IMR-90 (cell line): ENCODE measurements at regions not wholly inside any gene's neighbourhood (a gene's known extent, or its start where the extent isn't known, plus 50 kb on each side); places are given as distances from the start of the nearest gene placed in this dataset.

Experiments used
- ATAC-seq: fragments of 200-7000 bp; cut with Tn5 transposase; 2 replicates; pipeline ENCODE4 v1.9.1; 2020; ENCODE audit warnings: low read depth, mild to moderate bottlenecking, moderate library complexity
- BruUV-seq: library from RNA; stranded (reverse); fragments of 400-500 nt; replicated peaks from 2 replicates; lab custom pipeline; 2021; lab: Mats Ljungman, UMichigan
- CTCF ChIA-PET: fragments of 300-600 bp; formaldehyde crosslinking; extraction: SDS; loops from one replicate; lab custom pipeline; 2021; ENCODE audit warnings: antibody characterized with exemption; lab: Yijun Ruan, JAX
- POLR2A ChIA-PET: fragments of 300-600 bp; sonication (Branson Sonifier 250); formaldehyde crosslinking; loops from one replicate; lab custom pipeline; 2022; ENCODE audit warnings: antibody characterized with exemption; ENCODE audit not compliant: unreplicated experiment; lab: Charles Lee
- DNase-seq: peaks from one replicate; pipeline ENCODE4 v3.0.0; 2013
- H2AFZ ChIP-seq: replicated peaks from 2 replicates; pipeline ENCODE3; 2013; ENCODE audit warnings: low read length, mild to moderate bottlenecking; ENCODE audit not compliant: poor library complexity
- H2AK5ac ChIP-seq: 2 replicates; pipeline ENCODE4 v1.6.1; 2013; ENCODE audit warnings: low read depth, low read length, inconsistent platforms
- H2AK9ac ChIP-seq: replicated peaks from 2 replicates; pipeline ENCODE3; 2013; ENCODE audit warnings: mild to moderate bottlenecking, low read depth, low read length, moderate library complexity; ENCODE audit not compliant: poor library complexity
- H2BK120ac ChIP-seq: 2 replicates; pipeline ENCODE4 v1.6.1; 2013; ENCODE audit warnings: low read depth, low read length, inconsistent platforms
- H2BK15ac ChIP-seq: 3 replicates; pipeline ENCODE4 v1.6.1; 2013; ENCODE audit warnings: low read depth, low read length, inconsistent platforms
- H2BK20ac ChIP-seq: 2 replicates; pipeline ENCODE4 v1.6.1; 2013; ENCODE audit warnings: low read depth, mild to moderate bottlenecking, inconsistent platforms, low read length, moderate library complexity
- H2BK5ac ChIP-seq: 2 replicates; pipeline ENCODE4 v1.6.1; 2013; ENCODE audit warnings: mild to moderate bottlenecking, low read depth, low read length, inconsistent platforms; ENCODE audit not compliant: poor library complexity, severe bottlenecking
- H3K14ac ChIP-seq: replicated peaks from 2 replicates; pipeline ENCODE4 v1.6.1; 2013; ENCODE audit warnings: low read depth, low read length, inconsistent platforms
- H3K18ac ChIP-seq: 2 replicates; pipeline ENCODE4 v1.6.1; 2013; ENCODE audit warnings: low read depth, low read length, control low read depth
- H3K23ac ChIP-seq: 2 replicates; pipeline ENCODE4 v1.6.1; 2013; ENCODE audit warnings: low read depth, low read length, inconsistent platforms
- H3K27ac ChIP-seq: 2 replicates; pipeline ENCODE4 v1.5.1; 2013; ENCODE audit warnings: mild to moderate bottlenecking, control low read depth, low read length; ENCODE audit not compliant: insufficient read depth
- H3K27me3 ChIP-seq: 2 replicates; pipeline ENCODE4 v1.6.1; 2013; ENCODE audit warnings: low read length; ENCODE audit not compliant: control insufficient read depth, insufficient read depth
- H3K36me3 ChIP-seq: 2 replicates; pipeline ENCODE4 v1.6.1; 2013; ENCODE audit warnings: low read length, mixed read lengths; ENCODE audit not compliant: control insufficient read depth, insufficient read depth
- H3K4ac ChIP-seq: 2 replicates; pipeline ENCODE4 v1.6.1; 2013; ENCODE audit warnings: low read depth, low read length, inconsistent platforms
- H3K4me1 ChIP-seq: 2 replicates; pipeline ENCODE4 v1.6.1; 2013; ENCODE audit warnings: low read length, mixed read lengths; ENCODE audit not compliant: control insufficient read depth, insufficient read depth
- H3K4me2 ChIP-seq: 2 replicates; pipeline ENCODE4 v1.6.1; 2013; ENCODE audit warnings: low read depth, mild to moderate bottlenecking, control low read depth, low read length, moderate library complexity
- H3K4me3 ChIP-seq: 2 replicates; pipeline ENCODE4 v1.5.1; 2013; ENCODE audit warnings: low read depth, mild to moderate bottlenecking, control low read depth, low read length, moderate library complexity; ENCODE audit not compliant: insufficient read depth
- H3K56ac ChIP-seq: 2 replicates; pipeline ENCODE4 v1.6.1; 2013; ENCODE audit warnings: low read length, inconsistent platforms; ENCODE audit not compliant: insufficient read depth; ENCODE audit errors: extremely low read depth
- H3K79me1 ChIP-seq, 2 experiments: 2 replicates each; pipeline ENCODE4 v1.6.1; 2013; ENCODE audit warnings: low read length in 2 of 2, inconsistent platforms in 1 of 2, low read depth in 1 of 2
- H3K9ac ChIP-seq: 2 replicates; pipeline ENCODE4 v1.6.1; 2013; ENCODE audit warnings: low read depth, low read length, control low read depth
- H3K9me1 ChIP-seq: 2 replicates; pipeline ENCODE4 v1.6.1; 2013; ENCODE audit warnings: low read length, inconsistent platforms; ENCODE audit not compliant: insufficient read depth
- H3K9me3 ChIP-seq: 2 replicates; pipeline ENCODE4 v1.6.1; 2013; ENCODE audit warnings: low read length; ENCODE audit not compliant: control insufficient read depth, insufficient read depth
- H4K20me1 ChIP-seq: 2 replicates; pipeline ENCODE4 v1.6.1; 2013; ENCODE audit warnings: low read length, inconsistent platforms; ENCODE audit not compliant: insufficient read depth
- H4K5ac ChIP-seq: 2 replicates; pipeline ENCODE4 v1.6.1; 2013; ENCODE audit warnings: mild to moderate bottlenecking, low read depth, low read length, control low read depth
- H4K8ac ChIP-seq, 2 experiments: 2 replicates each; pipeline ENCODE4 v1.6.1; 2013; ENCODE audit warnings: low read depth in 2 of 2, low read length in 2 of 2, control low read depth in 1 of 2, inconsistent platforms in 1 of 2
- H4K91ac ChIP-seq: 2 replicates; pipeline ENCODE4 v1.6.1; 2013; ENCODE audit warnings: low read depth, low read length, inconsistent platforms; ENCODE audit not compliant: insufficient read depth
- CEBPB ChIP-seq: IDR thresholded peaks from 2 replicates; pipeline ENCODE4 v1.6.1; 2012; ENCODE audit warnings: low read depth, low read length, improper control_type of control experiment
- MAFK ChIP-seq: IDR thresholded peaks from 2 replicates; pipeline ENCODE4 v1.6.1; 2012; ENCODE audit warnings: low read depth, low read length, improper control_type of control experiment
- POLR2A ChIP-seq: IDR thresholded peaks from 2 replicates; pipeline ENCODE4 v1.6.1; 2012; ENCODE audit warnings: mild to moderate bottlenecking, low read depth, low read length
- RAD21 ChIP-seq: IDR thresholded peaks from 2 replicates; pipeline ENCODE4 v1.6.1; 2012; ENCODE audit warnings: low read length, improper control_type of control experiment
- RCOR1 ChIP-seq: IDR thresholded peaks from 2 replicates; pipeline ENCODE4 v1.6.1; 2012; ENCODE audit warnings: mild to moderate bottlenecking, low read length, improper control_type of control experiment; ENCODE audit not compliant: insufficient replicate concordance
- WGBS, 2 experiments: methylation state at CpG; one replicate each; pipeline versions ENCODE4 v1.1.5 to v1.1.7; 2013; ENCODE audit warnings: missing lambda C conversion rate in 2 of 2; ENCODE audit not compliant: insufficient read length in 1 of 2; ENCODE audit errors: extremely low coverage in 2 of 2; 5-methylcytosine and 5-hydroxymethylcytosine counted together
- dilution Hi-C: fragments of 300-500 bp; cut with HindIII; formaldehyde crosslinking; loops from one replicate; pipeline ENCODE4 v1.14.3; 2018; ENCODE audit warnings: low sequenced_read_pairs; ENCODE audit not compliant: unreplicated experiment
- in situ Hi-C: fragments of 300-500 bp; cut with MboI; formaldehyde crosslinking; loops from 3 replicates; pipeline ENCODE4 v1.14.3; 2019; ENCODE audit warnings: low sequenced_read_pairs, inconsistent platforms, mixed read lengths
- intact Hi-C: fragments of 100-400 bp; cut with micrococcal nuclease; formaldehyde crosslinking; loops from 2 replicates; pipeline ENCODE4 v1.10.0; 2022
- TF ChIP-seq, protein P1 (sequence below): fragments of 150-350 bp; IDR thresholded peaks from 2 replicates; pipeline ENCODE4 v1.6.1; 2016; ENCODE audit warnings: low read depth, mild to moderate bottlenecking, low read length, moderate library complexity, borderline replicate concordance

DNA sequence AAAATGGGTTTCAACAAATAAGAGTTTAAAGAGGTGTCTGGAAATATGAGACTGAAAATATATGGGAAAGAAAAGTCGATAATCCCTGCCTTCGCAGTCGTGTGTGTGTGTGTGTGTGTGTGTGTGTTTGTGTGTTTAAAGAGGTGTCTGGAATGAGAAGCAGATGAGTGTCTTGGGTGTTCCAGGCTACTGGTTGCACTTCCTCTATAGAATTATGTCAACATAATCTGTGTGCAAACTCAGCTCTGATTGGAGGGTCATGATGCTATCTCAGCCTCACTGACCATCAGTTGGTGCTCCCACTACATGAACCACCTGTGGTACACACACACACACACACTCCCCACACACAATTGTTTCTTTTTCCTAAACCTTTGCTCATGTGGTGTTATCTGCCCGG, 347.3 kb downstream of the NPIPA8 start:
- dilution Hi-C loops = no loop called here
- no peak overlapping the region for H4K5ac ChIP-seq
- no peak for ATAC-seq
- H3K27me3 ChIP-seq = no peaks in the 10 kb centered on the region
- H3K27ac ChIP-seq = no peak overlapping the region
- H3K79me1 ChIP-seq = no peaks in the 10 kb centered on the region
- no peak overlapping the region for H2AFZ ChIP-seq
- no peak overlapping the region for H4K8ac ChIP-seq
- no peak overlapping the region for H3K14ac ChIP-seq
- no TSS peak for BruUV-seq
- H4K20me1 ChIP-seq = no peaks in the 10 kb centered on the region
- H3K18ac ChIP-seq = no peak overlapping the region
- H3K4ac ChIP-seq = no peak overlapping the region
- peaks cover 6% of the 10 kb centered on the region; the same call in 1 of the 2 replicates for H3K9me3 ChIP-seq
- no peak overlapping the region for H2BK120ac ChIP-seq
- ChIA-PET POLR2A (no interaction called here), CTCF (no interaction called here)
- in situ Hi-C loops = no loop called here
- H2AK9ac ChIP-seq = no peak overlapping the region
- no peak overlapping the region for H2BK15ac ChIP-seq
- H3K36me3 ChIP-seq = no peaks in the 10 kb centered on the region
- DNase-seq = no peak
- peak overlapping the region; percentile 33 for H2BK5ac ChIP-seq
- H3K4me2 ChIP-seq = no peak overlapping the region
- H3K56ac ChIP-seq = no peak overlapping the region
- no peak overlapping the region for H2BK20ac ChIP-seq
- no peaks in the 10 kb centered on the region for H3K9me1 ChIP-seq
- intact Hi-C loops = no loop called here
- H3K4me3 ChIP-seq = no peak overlapping the region
- H4K91ac ChIP-seq = no peak overlapping the region
- no peak overlapping the region for H2AK5ac ChIP-seq
- no peak overlapping the region for H3K23ac ChIP-seq
- H3K9ac ChIP-seq = no peak overlapping the region
- 7% methylated on average over 2 of the region's 4 CpGs; no CpG with 5 or more reads in 1 of the 2 experiments for WGBS, 2 experiments
- TF ChIP-seq POLR2A = no peak
- TF ChIP-seq MAFK = no peak
- no peak for TF ChIP-seq RCOR1
- no peak for TF ChIP-seq CEBPB
- TF ChIP-seq, protein P1, sequence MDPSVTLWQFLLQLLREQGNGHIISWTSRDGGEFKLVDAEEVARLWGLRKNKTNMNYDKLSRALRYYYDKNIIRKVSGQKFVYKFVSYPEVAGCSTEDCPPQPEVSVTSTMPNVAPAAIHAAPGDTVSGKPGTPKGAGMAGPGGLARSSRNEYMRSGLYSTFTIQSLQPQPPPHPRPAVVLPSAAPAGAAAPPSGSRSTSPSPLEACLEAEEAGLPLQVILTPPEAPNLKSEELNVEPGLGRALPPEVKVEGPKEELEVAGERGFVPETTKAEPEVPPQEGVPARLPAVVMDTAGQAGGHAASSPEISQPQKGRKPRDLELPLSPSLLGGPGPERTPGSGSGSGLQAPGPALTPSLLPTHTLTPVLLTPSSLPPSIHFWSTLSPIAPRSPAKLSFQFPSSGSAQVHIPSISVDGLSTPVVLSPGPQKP = no peak
- TF ChIP-seq RAD21 = no peak
- H3K4me1 ChIP-seq = no peaks in the 10 kb centered on the region
